Thyroid gland (tissue), 4 donors: ENCODE measurements at regions not wholly inside any gene's neighbourhood (a gene's known extent, or its start where the extent isn't known, plus 50 kb on each side); places are given as distances from the start of the nearest gene placed in this dataset.

Source experiments
- DNase-seq, 2 donors: peaks; one replicate each; pipeline ENCODE4 v3.0.0-alpha.2; 2019
- H3K27ac ChIP-seq, 3 donors: fragments of 200-600 bp; sonication (generic); 1 replicate in 2 of 3; 2 replicates in 1 of 3; pipeline ENCODE4 v1.5.1; 2016 to 2019; ENCODE audit warnings: mild to moderate bottlenecking in 1 of 3, moderate library complexity in 1 of 3
- H3K27me3 ChIP-seq: fragments of 200-600 bp; sonication (generic); one replicate; pipeline ENCODE4 v1.5.1; 2019
- H3K36me3 ChIP-seq, 2 donors: fragments of 200-600 bp; sonication (generic); one replicate each; pipeline ENCODE4 v1.5.1; 2016 to 2019
- H3K4me1 ChIP-seq, 2 donors: fragments of 200-600 bp; sonication (generic); one replicate each; pipeline ENCODE4 v1.5.1; 2017 to 2019
- H3K4me3 ChIP-seq, 3 donors: fragments of 200-600 bp; sonication (generic); replicated peaks in 1 of 3; 1 replicate in 2 of 3; 2 replicates in 1 of 3; pipeline ENCODE4 v1.5.1; 2016; ENCODE audit warnings: mild to moderate bottlenecking in 1 of 3
- H3K9me3 ChIP-seq: fragments of 200-600 bp; sonication (generic); one replicate; pipeline ENCODE4 v1.5.1; 2017
- CTCF ChIP-seq, 6 experiments: fragments of 200-600 bp in 3 of 6; fragments of 450-650 bp in 3 of 6; sonication (generic) in 3 of 6; IDR thresholded peaks; one replicate each; pipeline ENCODE4 v1.5.1; 2016 to 2019; ENCODE audit warnings: antibody characterized with exemption in 6 of 6, mild to moderate bottlenecking in 2 of 6, inconsistent platforms in 1 of 6, moderate library complexity in 1 of 6
- POLR2A ChIP-seq, 2 donors: fragments of 450-650 bp; IDR thresholded peaks; one replicate each; pipeline ENCODE4 v1.6.1; 2017; ENCODE audit warnings: antibody characterized with exemption in 2 of 2, mild to moderate bottlenecking in 2 of 2, moderate library complexity in 1 of 2
- WGBS, 2 donors: methylation state at CpG; one replicate each; pipeline ENCODE4 v1.1.5; 2017; 5-methylcytosine and 5-hydroxymethylcytosine counted together
- intact Hi-C: fragments of 100-400 bp; cut with DNase I; formaldehyde crosslinking; loops from one replicate; pipeline ENCODE4 v1.15.1; 2023

GRCh38 chr19:31072451-31072850 lies 276.8 kb downstream of the TSHZ3 start:
- no peak for DNase-seq
- Histone ChIP-seq H3K27me3 (no peaks in the 10 kb centered on the region), H3K9me3 (no peaks in the 10 kb centered on the region), H3K4me3 (no peak overlapping the region), H3K27ac (peak overlapping the region; percentile 85 to 98 (median 88)), H3K36me3 (no peaks in the 10 kb centered on the region), H3K4me1 (peaks cover 56 to 60% of the 10 kb centered on the region in 2 donors)
- intact Hi-C loops = no loop called here
- WGBS, 2 donors = 83 to 88% methylated on average over 1 of the region's 1 CpG
- TF ChIP-seq POLR2A (IDR thresholded peaks at IDR 0.05) (no peak), CTCF (IDR thresholded peaks at IDR 0.05) (no peak)

- WGBS, 2 donors = 35 to 45% methylated on average over 11 of the region's 11 CpGs
- intact Hi-C loops = no loop called here
- Histone ChIP-seq H3K36me3 (no peaks in the 10 kb centered on the region), H3K9me3 (no peaks in the 10 kb centered on the region), H3K27ac (peak overlapping the region; percentile 85 to 98 (median 88)), H3K4me3 (no peak overlapping the region), H3K27me3 (no peaks in the 10 kb centered on the region), H3K4me1 (peaks cover 66 to 70% of the 10 kb centered on the region in 2 donors)
- DNase-seq = peak; percentile 86 to 87
- TF ChIP-seq CTCF (IDR thresholded peaks at IDR 0.05) = no peak
- TF ChIP-seq POLR2A (IDR thresholded peaks at IDR 0.05) = peak in 1 of 2 donors; percentile 28
Observed at GRCh38 chr19:31071136-31071855, 277.9 kb downstream of the TSHZ3 start.

- H3K36me3 ChIP-seq = no peaks in the 10 kb centered on the region
- H3K27me3 ChIP-seq = no peaks in the 10 kb centered on the region
- H3K4me3 ChIP-seq = no peak overlapping the region
- 38 to 47% methylated on average over 15 of the region's 15 CpGs for WGBS, 2 donors
- intact Hi-C loops = no loop called here
- no peaks in the 10 kb centered on the region for H3K9me3 ChIP-seq
- peak overlapping the region; percentile 85 to 98 (median 88) for H3K27ac ChIP-seq
- peak; percentile 71 to 78 for DNase-seq
- TF ChIP-seq CTCF (IDR thresholded peaks at IDR 0.05) = no peak
- TF ChIP-seq POLR2A (IDR thresholded peaks at IDR 0.05) = peak in 1 of 2 donors; percentile 13
- H3K4me1 ChIP-seq = peaks cover 66 to 70% of the 10 kb centered on the region in 2 donors
Observed at GRCh38 chr19:31070146-31071065, 278.8 kb downstream of the TSHZ3 start.

- intact Hi-C loops = no loop called here
Observed at GRCh38 chr19:31068268-31068667, 281.0 kb downstream of the TSHZ3 start.

More at GRCh38 chr19:31068268-31068667, 281.0 kb downstream of the TSHZ3 start:
- Histone ChIP-seq H3K4me1 (peaks cover 67 to 68% of the 10 kb centered on the region in 2 donors), H3K27ac (peak overlapping the region in 2 of 3 donors; percentile 85 to 98), H3K36me3 (no peaks in the 10 kb centered on the region), H3K4me3 (no peak overlapping the region), H3K9me3 (no peaks in the 10 kb centered on the region), H3K27me3 (no peaks in the 10 kb centered on the region)
- no peak for TF ChIP-seq CTCF (IDR thresholded peaks at IDR 0.05)
- no peak for TF ChIP-seq POLR2A (IDR thresholded peaks at IDR 0.05)
- DNase-seq = no peak
- 85 to 90% methylated on average over 6 of the region's 6 CpGs for WGBS, 2 donors
